ACC112 (cell line): ENCODE measurements at regions not wholly inside any gene's neighbourhood (a gene's known extent, or its start where the extent isn't known, plus 50 kb on each side); places are given as distances from the start of the nearest gene placed in this dataset.

Experiments
- H2AFZ ChIP-seq: fragments of 200-600 bp; sonication (generic); one replicate; pipeline ENCODE4 v1.6.0; 2017; ENCODE audit warnings: antibody characterized with exemption, low read length; ENCODE audit not compliant: unreplicated experiment
- H3K27ac ChIP-seq: fragments of 200-600 bp; sonication (generic); 2 replicates; pipeline ENCODE4 v1.5.1; 2014; ENCODE audit warnings: low read depth, mild to moderate bottlenecking, antibody characterized with exemption, low read length, moderate library complexity
- H3K27me3 ChIP-seq: fragments of 200-600 bp; sonication (generic); 2 replicates; pipeline ENCODE4 v1.6.1; 2014; ENCODE audit warnings: mild to moderate bottlenecking, antibody characterized with exemption, low read length, moderate library complexity, mixed read lengths; ENCODE audit not compliant: insufficient read depth
- H3K36me3 ChIP-seq: fragments of 200-600 bp; sonication (generic); 2 replicates; pipeline ENCODE4 v1.6.1; 2016; ENCODE audit warnings: mild to moderate bottlenecking, antibody characterized with exemption, low read length, moderate library complexity, mixed read lengths; ENCODE audit not compliant: insufficient read depth
- H3K4me1 ChIP-seq: fragments of 200-600 bp; sonication (generic); one replicate; pipeline ENCODE4 v1.6.1; 2016; ENCODE audit warnings: low read length, mixed read lengths; ENCODE audit not compliant: insufficient read depth, unreplicated experiment, control insufficient read depth
- H3K4me3 ChIP-seq: fragments of 200-600 bp; sonication (generic); 2 replicates; pipeline ENCODE4 v1.5.1; 2014; ENCODE audit warnings: mild to moderate bottlenecking, low read depth, low read length
- H3K79me2 ChIP-seq: fragments of 200-600 bp; sonication (generic); one replicate; pipeline ENCODE4 v1.6.0; 2016; ENCODE audit warnings: low read length; ENCODE audit not compliant: control insufficient read depth, unreplicated experiment, insufficient read depth

- Histone ChIP-seq H3K36me3 (no peaks in the 10 kb centered on the region), H3K79me2 (no peaks in the 10 kb centered on the region), H3K27ac (no peak overlapping the region), H3K27me3 (no peaks in the 10 kb centered on the region), H2AFZ (no peak overlapping the region), H3K4me1 (peaks cover 27% of the 10 kb centered on the region), H3K4me3 (no peak overlapping the region)
Measured at GRCh38 chr2:215615803-215616174, 179.9 kb upstream of the FN1 start.

DNA sequence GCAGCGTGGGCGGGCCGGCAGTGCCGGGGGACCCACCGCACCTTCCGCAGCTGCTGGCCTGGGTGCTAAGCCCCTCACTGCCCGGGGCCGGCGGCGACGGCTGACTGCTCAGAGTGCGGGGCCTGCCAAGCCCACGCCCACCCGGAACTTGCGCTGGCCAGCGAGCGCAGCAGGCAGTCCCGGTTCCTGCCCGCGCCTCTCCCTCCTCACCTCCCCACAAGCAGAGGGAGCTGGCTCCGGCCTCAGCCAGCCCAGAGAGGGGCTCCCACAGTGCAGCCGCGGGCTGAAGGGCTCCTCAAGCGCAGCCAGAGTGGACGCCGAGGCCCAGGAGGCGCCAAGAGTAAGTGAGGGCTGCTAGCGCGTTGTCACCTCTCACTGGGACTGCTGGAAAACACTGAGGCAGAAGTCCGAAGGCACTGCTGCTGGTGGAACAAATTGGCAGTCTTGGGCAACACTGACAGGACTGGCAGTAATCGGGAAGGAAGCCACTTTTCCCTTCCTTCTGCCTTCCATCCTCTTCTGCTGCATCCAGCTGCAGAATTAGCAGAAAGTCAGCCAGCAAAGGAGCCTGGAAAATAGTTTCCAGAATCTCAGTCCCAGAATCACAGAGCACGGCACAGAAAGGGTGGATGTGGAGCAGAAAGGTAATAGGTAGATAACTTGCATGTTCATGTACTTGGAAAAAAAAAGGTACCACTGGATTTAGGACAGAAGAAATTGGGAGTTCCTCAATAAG lies 179.4 kb upstream of the FN1 start:
- Histone ChIP-seq H3K27ac (no peak overlapping the region), H3K4me3 (no peak overlapping the region), H3K79me2 (no peaks in the 10 kb centered on the region), H3K4me1 (peaks cover 27% of the 10 kb centered on the region), H3K27me3 (no peaks in the 10 kb centered on the region), H2AFZ (no peak overlapping the region), H3K36me3 (no peaks in the 10 kb centered on the region)

DNA sequence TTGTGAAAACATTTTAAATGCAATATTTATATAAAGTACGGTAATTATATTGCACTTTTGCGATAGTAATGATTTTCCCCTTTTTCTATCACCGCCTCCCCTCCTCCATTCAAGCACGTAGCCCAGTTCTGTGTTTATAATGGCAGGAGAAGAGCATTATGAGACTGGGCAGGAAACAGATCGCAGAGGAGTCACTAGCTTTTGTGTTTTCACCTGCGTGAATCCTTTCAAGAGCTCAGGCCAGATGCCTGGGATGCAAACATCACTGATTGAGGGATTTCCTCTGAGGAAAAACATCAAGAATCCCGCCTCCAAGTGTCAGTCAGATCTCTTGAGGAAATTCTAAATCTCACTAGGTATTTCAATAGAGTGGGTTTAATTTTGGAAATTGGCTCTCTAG lies 178.4 kb upstream of the FN1 start:
- Histone ChIP-seq H3K4me1 (peaks cover 19% of the 10 kb centered on the region), H3K4me3 (no peak overlapping the region), H3K27ac (no peak overlapping the region), H2AFZ (no peak overlapping the region), H3K27me3 (no peaks in the 10 kb centered on the region), H3K36me3 (no peaks in the 10 kb centered on the region), H3K79me2 (no peaks in the 10 kb centered on the region)

GRCh38 chr2:215613888-215614287 lies 178.0 kb upstream of the FN1 start:
- H3K4me1 ChIP-seq, result peaks cover 14% of the 10 kb centered on the region
- no peaks in the 10 kb centered on the region for H3K27me3 ChIP-seq
- no peaks in the 10 kb centered on the region for H3K36me3 ChIP-seq
- H2AFZ ChIP-seq, result no peak overlapping the region
- H3K27ac ChIP-seq, result no peak overlapping the region
- H3K4me3 ChIP-seq, result no peak overlapping the region
- no peaks in the 10 kb centered on the region for H3K79me2 ChIP-seq

DNA sequence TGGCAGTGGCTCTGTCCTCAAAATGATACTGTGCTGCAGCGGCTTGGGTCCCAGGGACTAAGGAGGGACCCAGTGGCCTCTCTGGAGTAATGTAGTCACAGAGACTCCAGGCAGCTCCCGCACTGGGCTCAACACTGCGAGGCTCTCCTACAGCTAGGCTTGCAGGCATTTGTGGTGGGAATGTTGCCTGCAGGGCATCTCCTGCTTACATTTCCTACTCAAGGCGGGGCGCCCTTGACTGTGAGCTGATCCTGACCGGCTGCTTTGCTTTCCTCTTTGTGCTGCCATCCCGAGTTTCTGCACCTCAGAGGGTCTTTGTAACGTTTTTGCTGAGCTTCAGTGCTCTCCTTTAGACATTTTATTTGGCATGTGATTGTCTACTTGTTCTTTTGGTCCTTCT lies 177.4 kb upstream of the FN1 start:
- H3K4me3 ChIP-seq, result no peak overlapping the region
- H3K27ac ChIP-seq, result no peak overlapping the region
- H3K36me3 ChIP-seq, result no peaks in the 10 kb centered on the region
- H3K27me3 ChIP-seq, result no peaks in the 10 kb centered on the region
- no peak overlapping the region for H2AFZ ChIP-seq
- no peaks in the 10 kb centered on the region for H3K79me2 ChIP-seq
- H3K4me1 ChIP-seq, result peaks cover 9% of the 10 kb centered on the region

DNA sequence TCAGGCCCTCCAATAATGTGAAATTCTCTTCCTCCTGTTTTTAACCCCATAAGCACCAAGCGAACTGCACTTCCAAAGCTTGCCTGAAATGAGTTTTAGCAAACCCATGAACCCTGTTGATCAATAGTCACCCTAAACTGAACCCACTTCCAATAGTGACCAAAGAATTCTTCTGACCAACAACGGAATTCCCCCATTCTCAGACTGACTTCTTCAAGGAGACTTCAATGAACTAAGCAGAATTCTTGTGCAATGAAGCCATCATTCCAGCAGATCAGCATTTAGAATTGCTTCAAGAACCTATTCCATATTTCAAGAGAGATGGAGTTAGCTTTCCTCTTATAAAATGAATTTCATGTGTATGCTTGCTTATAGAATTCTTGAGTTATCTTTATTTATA lies 176.9 kb upstream of the FN1 start:
- Histone ChIP-seq H3K27me3 (no peaks in the 10 kb centered on the region), H3K4me1 (peaks cover 7% of the 10 kb centered on the region), H3K36me3 (no peaks in the 10 kb centered on the region), H2AFZ (no peak overlapping the region), H3K27ac (no peak overlapping the region), H3K79me2 (no peaks in the 10 kb centered on the region), H3K4me3 (no peak overlapping the region)

DNA sequence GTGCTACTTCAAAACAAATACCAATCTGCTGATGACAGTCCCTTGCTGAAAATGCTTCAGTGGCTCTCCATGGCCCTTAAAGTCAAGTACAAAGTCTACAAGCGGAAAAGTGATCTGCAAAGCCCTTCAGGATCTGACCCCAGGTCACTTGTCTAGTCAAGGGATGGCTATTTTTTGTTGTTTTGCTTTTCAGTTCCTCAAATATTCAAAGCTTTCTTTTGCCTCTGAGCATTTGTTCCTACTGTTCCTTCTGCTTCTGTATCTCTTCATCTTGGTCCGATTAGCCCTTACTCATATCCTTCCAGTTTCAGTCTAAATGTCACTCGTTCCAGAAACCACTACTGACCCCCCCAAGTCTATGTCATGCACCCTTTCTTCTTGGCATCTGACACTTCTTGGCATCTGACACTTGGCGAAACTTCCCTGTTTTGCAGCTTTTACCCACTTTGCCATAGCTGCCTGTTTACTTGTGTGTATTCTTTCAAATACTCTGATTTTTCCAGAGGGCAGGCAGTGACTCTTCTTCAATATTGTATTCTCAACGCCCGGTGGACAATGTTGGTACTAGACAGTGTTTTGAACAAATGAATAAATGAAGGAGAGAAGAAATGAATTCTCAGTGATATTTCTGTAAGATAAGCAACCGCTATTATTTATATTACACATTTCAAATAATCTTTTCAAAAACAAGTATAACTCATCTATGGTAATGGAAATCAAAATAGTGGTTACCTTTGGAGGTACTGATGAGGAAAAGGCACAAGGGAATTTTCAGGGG lies 175.9 kb upstream of the FN1 start:
- H2AFZ ChIP-seq, result no peak overlapping the region
- H3K27ac ChIP-seq, result no peak overlapping the region
- no peaks in the 10 kb centered on the region for H3K36me3 ChIP-seq
- peaks cover 7% of the 10 kb centered on the region for H3K4me1 ChIP-seq
- no peaks in the 10 kb centered on the region for H3K27me3 ChIP-seq
- no peak overlapping the region for H3K4me3 ChIP-seq
- no peaks in the 10 kb centered on the region for H3K79me2 ChIP-seq

DNA sequence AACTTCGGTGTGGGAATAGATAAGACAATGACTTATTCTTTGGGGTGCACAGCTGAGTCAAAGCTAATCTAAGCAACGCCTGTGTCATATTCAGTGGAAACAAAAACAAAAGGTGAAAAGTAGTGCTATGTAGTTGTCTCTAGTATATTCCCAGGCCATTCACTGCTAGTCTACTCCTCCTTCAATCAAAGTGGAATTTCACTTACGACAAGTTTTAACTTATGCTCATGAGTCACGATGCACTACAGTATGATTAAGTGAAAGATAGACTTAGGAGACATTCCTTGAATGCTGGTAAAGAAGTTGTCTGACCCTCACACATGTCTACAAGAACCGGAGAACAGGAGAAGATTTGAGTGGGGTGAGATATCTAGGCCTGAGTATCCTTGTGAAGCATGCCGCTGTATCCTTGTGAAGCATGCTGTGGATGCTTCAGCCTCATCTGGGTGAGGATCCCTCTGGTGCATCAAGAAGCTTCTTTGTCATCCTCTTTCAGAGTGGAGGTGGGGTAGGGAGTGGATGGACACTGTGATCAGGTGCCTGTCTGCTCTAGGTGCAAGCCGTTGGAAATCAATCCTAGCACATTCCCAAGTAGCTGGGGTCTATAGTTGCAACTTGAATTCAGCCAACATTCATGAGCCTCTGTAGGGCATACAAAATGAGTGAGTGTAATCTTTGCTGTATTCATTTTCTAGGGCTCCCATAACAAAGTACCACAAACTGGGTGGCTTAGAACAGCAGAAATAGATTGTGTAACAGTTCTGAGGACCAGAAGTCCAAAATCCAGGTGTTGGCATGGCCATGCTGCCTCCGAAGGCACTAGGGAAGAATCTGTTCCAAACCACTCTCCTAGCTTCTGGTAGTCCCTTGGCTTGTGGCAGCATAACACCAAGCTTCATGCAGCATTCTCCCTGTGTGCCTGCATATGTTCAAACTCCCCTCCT lies 173.5 kb upstream of the FN1 start:
- no peaks in the 10 kb centered on the region for H3K79me2 ChIP-seq
- peaks cover 7% of the 10 kb centered on the region for H3K4me1 ChIP-seq
- H2AFZ ChIP-seq, result no peak overlapping the region
- H3K27ac ChIP-seq, result no peak overlapping the region
- no peak overlapping the region for H3K4me3 ChIP-seq
- no peaks in the 10 kb centered on the region for H3K36me3 ChIP-seq
- no peaks in the 10 kb centered on the region for H3K27me3 ChIP-seq

DNA sequence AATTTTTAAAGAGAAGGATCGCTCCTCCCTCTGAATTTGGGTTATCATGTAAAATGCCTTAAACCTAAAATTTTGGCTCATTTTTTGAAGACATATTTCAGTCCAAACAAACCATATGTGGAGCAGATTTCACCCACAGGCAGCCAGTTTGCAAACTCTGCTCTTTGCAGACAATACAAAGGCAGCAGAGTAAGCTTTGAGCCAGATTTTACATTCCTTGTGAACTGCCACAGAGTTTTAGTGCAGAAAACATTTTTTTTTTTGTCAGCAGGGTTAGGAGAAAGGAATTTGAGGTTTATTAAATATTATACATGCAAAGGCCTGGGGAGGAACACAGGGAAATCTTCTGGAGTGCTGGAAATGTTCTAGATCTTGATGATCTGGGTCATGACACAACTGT lies 171.9 kb upstream of the FN1 start:
- H3K27me3 ChIP-seq, result no peaks in the 10 kb centered on the region
- H3K36me3 ChIP-seq, result no peaks in the 10 kb centered on the region
- no peak overlapping the region for H3K27ac ChIP-seq
- H3K79me2 ChIP-seq, result no peaks in the 10 kb centered on the region
- no peak overlapping the region for H3K4me3 ChIP-seq
- H2AFZ ChIP-seq, result no peak overlapping the region
- peaks cover 9% of the 10 kb centered on the region for H3K4me1 ChIP-seq

DNA sequence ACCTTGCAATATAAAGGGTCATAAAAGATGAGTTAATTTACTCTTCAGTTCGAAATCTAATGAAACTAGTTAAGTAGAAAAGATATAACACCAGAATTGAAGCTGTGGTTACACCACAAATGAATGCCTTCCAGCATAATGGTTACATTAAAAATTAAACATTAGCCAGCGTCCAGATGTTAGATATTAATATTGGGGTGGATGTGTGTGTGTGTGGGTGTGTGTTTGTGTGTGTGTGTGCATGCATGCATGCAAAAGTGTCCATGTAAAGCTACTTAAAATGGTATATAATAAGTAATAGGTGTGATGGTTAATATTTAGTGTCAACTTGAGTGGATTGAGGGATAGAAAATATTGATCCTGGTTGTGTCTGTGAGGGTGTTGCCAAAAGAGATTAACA lies 170.4 kb upstream of the FN1 start:
- H3K79me2 ChIP-seq, result no peaks in the 10 kb centered on the region
- no peaks in the 10 kb centered on the region for H3K27me3 ChIP-seq
- no peak overlapping the region for H3K4me3 ChIP-seq
- no peak overlapping the region for H3K27ac ChIP-seq
- H3K36me3 ChIP-seq, result no peaks in the 10 kb centered on the region
- H3K4me1 ChIP-seq, result peaks cover 20% of the 10 kb centered on the region
- H2AFZ ChIP-seq, result no peak overlapping the region
